Activated naive CD8-positive, alpha-beta T cell treated with anti-CD3 and anti-CD28 coated beads, Interleukin-2, amount 50 U/mL, for 24 hours (primary cell): ENCODE measurements at regions not wholly inside any gene's neighbourhood (a gene's known extent, or its start where the extent isn't known, plus 50 kb on each side); places are given as distances from the start of the nearest gene placed in this dataset.

Experiments
- ATAC-seq: fragments of 150-1000 bp; cut with Tn5 transposase; one replicate; pipeline ENCODE4 v1.10.0; 2021
- DNase-seq: peaks from one replicate; pipeline ENCODE4 v3.0.0; 2021
- H3K27ac Mint-ChIP-seq: one replicate; pipeline ENCODE4 v1.8.0; 2021; ENCODE audit warnings: mild to moderate bottlenecking, mixed read lengths
- H3K27me3 Mint-ChIP-seq: one replicate; pipeline ENCODE4 v1.8.0; 2021; ENCODE audit warnings: mixed read lengths
- H3K36me3 Mint-ChIP-seq: one replicate; pipeline ENCODE4 v1.8.0; 2021; ENCODE audit warnings: low read depth, mixed read lengths
- H3K4me1 Mint-ChIP-seq: one replicate; pipeline ENCODE4 v1.8.0; 2021; ENCODE audit warnings: mixed read lengths
- H3K4me3 Mint-ChIP-seq: one replicate; pipeline ENCODE4 v1.8.0; 2021; ENCODE audit warnings: mild to moderate bottlenecking, moderate library complexity, mixed read lengths
- H3K9me3 Mint-ChIP-seq: one replicate; pipeline ENCODE4 v1.8.0; 2021; ENCODE audit warnings: mixed read lengths

- no peak for ATAC-seq
- H3K4me1 Mint-ChIP-seq: no peaks in the 10 kb centered on the region
- H3K4me3 Mint-ChIP-seq: no peak overlapping the region
- no peaks in the 10 kb centered on the region for H3K36me3 Mint-ChIP-seq
- H3K27ac Mint-ChIP-seq: no peak overlapping the region
- H3K27me3 Mint-ChIP-seq: peaks cover 7% of the 10 kb centered on the region
- no peaks in the 10 kb centered on the region for H3K9me3 Mint-ChIP-seq
- no peak for DNase-seq
Observed at GRCh38 chr10:10860455-10860976, 157.2 kb upstream of the CELF2 start.

- H3K27ac Mint-ChIP-seq: no peak overlapping the region
- H3K36me3 Mint-ChIP-seq: no peaks in the 10 kb centered on the region
- no peaks in the 10 kb centered on the region for H3K4me1 Mint-ChIP-seq
- no peak overlapping the region for H3K4me3 Mint-ChIP-seq
- peaks cover 7% of the 10 kb centered on the region for H3K27me3 Mint-ChIP-seq
- no peak for DNase-seq
- H3K9me3 Mint-ChIP-seq: peaks cover 4% of the 10 kb centered on the region
- ATAC-seq: no peak
Observed at GRCh38 chr10:10865303-10865702, 152.4 kb upstream of the CELF2 start.

GRCh38 chr10:10865913-10866312 lies 151.8 kb upstream of the CELF2 start:
- Mint-ChIP-seq H3K27ac (no peak overlapping the region), H3K4me1 (no peaks in the 10 kb centered on the region), H3K27me3 (peaks cover 7% of the 10 kb centered on the region), H3K9me3 (peaks cover 4% of the 10 kb centered on the region), H3K36me3 (no peaks in the 10 kb centered on the region), H3K4me3 (no peak overlapping the region)
- no peak for ATAC-seq
- DNase-seq: no peak

GRCh38 chr10:10869592-10869991 lies 148.1 kb upstream of the CELF2 start:
- Mint-ChIP-seq H3K9me3 (peaks cover 4% of the 10 kb centered on the region), H3K4me3 (no peak overlapping the region), H3K27ac (no peak overlapping the region), H3K36me3 (no peaks in the 10 kb centered on the region), H3K4me1 (no peaks in the 10 kb centered on the region), H3K27me3 (peaks cover 13% of the 10 kb centered on the region)
- DNase-seq: no peak
- ATAC-seq: no peak

- Mint-ChIP-seq H3K4me1 (no peaks in the 10 kb centered on the region), H3K36me3 (no peaks in the 10 kb centered on the region), H3K9me3 (peaks cover 4% of the 10 kb centered on the region), H3K27me3 (peaks cover 15% of the 10 kb centered on the region), H3K4me3 (no peak overlapping the region), H3K27ac (no peak overlapping the region)
- DNase-seq: no peak
- ATAC-seq: no peak
Observed at GRCh38 chr10:10870523-10871241, 147.0 kb upstream of the CELF2 start.

- H3K27me3 Mint-ChIP-seq: peaks cover 17% of the 10 kb centered on the region
- no peak for ATAC-seq
- H3K36me3 Mint-ChIP-seq: no peaks in the 10 kb centered on the region
- H3K9me3 Mint-ChIP-seq: peaks cover 4% of the 10 kb centered on the region
- no peak for DNase-seq
- no peaks in the 10 kb centered on the region for H3K4me1 Mint-ChIP-seq
- no peak overlapping the region for H3K27ac Mint-ChIP-seq
- H3K4me3 Mint-ChIP-seq: no peak overlapping the region
Observed at GRCh38 chr10:10871352-10871751, 146.3 kb upstream of the CELF2 start.

GRCh38 chr10:10872035-10872673 lies 145.5 kb upstream of the CELF2 start:
- no peak for DNase-seq
- Mint-ChIP-seq H3K4me1 (no peaks in the 10 kb centered on the region), H3K27ac (no peak overlapping the region), H3K36me3 (no peaks in the 10 kb centered on the region), H3K4me3 (no peak overlapping the region), H3K27me3 (peaks cover 19% of the 10 kb centered on the region), H3K9me3 (peaks cover 4% of the 10 kb centered on the region)
- no peak for ATAC-seq

- no peaks in the 10 kb centered on the region for H3K36me3 Mint-ChIP-seq
- no peak overlapping the region for H3K4me3 Mint-ChIP-seq
- ATAC-seq: no peak
- H3K4me1 Mint-ChIP-seq: no peaks in the 10 kb centered on the region
- H3K27ac Mint-ChIP-seq: no peak overlapping the region
- H3K9me3 Mint-ChIP-seq: peaks cover 4% of the 10 kb centered on the region
- H3K27me3 Mint-ChIP-seq: peaks cover 19% of the 10 kb centered on the region
- DNase-seq: no peak
Observed at GRCh38 chr10:10872764-10873163, 144.9 kb upstream of the CELF2 start.

GRCh38 chr10:10873289-10873688 lies 144.4 kb upstream of the CELF2 start:
- H3K27me3 Mint-ChIP-seq: peaks cover 19% of the 10 kb centered on the region
- no peak for ATAC-seq
- no peaks in the 10 kb centered on the region for H3K36me3 Mint-ChIP-seq
- H3K27ac Mint-ChIP-seq: no peak overlapping the region
- no peak overlapping the region for H3K4me3 Mint-ChIP-seq
- no peaks in the 10 kb centered on the region for H3K4me1 Mint-ChIP-seq
- DNase-seq: no peak
- H3K9me3 Mint-ChIP-seq: peaks cover 4% of the 10 kb centered on the region

- Mint-ChIP-seq H3K27me3 (peaks cover 19% of the 10 kb centered on the region), H3K9me3 (peaks cover 4% of the 10 kb centered on the region), H3K4me3 (no peak overlapping the region), H3K27ac (no peak overlapping the region), H3K36me3 (no peaks in the 10 kb centered on the region), H3K4me1 (no peaks in the 10 kb centered on the region)
- ATAC-seq (no peak), DNase-seq (no peak)
Observed at GRCh38 chr10:10873915-10874314, 143.8 kb upstream of the CELF2 start.

GRCh38 chr10:10878963-10879362 lies 138.7 kb upstream of the CELF2 start:
- DNase-seq: no peak
- no peak overlapping the region for H3K27ac Mint-ChIP-seq
- no peak for ATAC-seq
- H3K36me3 Mint-ChIP-seq: no peaks in the 10 kb centered on the region
- H3K4me3 Mint-ChIP-seq: no peak overlapping the region
- peaks cover 8% of the 10 kb centered on the region for H3K27me3 Mint-ChIP-seq
- H3K9me3 Mint-ChIP-seq: no peaks in the 10 kb centered on the region
- H3K4me1 Mint-ChIP-seq: no peaks in the 10 kb centered on the region

GRCh38 chr10:10881117-10881813 lies 136.4 kb upstream of the CELF2 start:
- H3K27ac Mint-ChIP-seq: no peak overlapping the region
- H3K4me3 Mint-ChIP-seq: no peak overlapping the region

GRCh38 chr10:10883737-10884136 lies 133.9 kb upstream of the CELF2 start:
- DNase-seq (no peak), ATAC-seq (no peak)
- Mint-ChIP-seq H3K9me3 (peaks cover 14% of the 10 kb centered on the region), H3K27me3 (peaks cover 5% of the 10 kb centered on the region), H3K27ac (no peak overlapping the region), H3K4me3 (no peak overlapping the region), H3K4me1 (no peaks in the 10 kb centered on the region), H3K36me3 (no peaks in the 10 kb centered on the region)

More at GRCh38 chr10:10881117-10881813, 136.4 kb upstream of the CELF2 start:
- DNase-seq: no peak
- H3K9me3 Mint-ChIP-seq: peaks cover 14% of the 10 kb centered on the region
- no peak for ATAC-seq
- peaks cover 4% of the 10 kb centered on the region for H3K27me3 Mint-ChIP-seq
- no peaks in the 10 kb centered on the region for H3K4me1 Mint-ChIP-seq
- H3K36me3 Mint-ChIP-seq: no peaks in the 10 kb centered on the region

GRCh38 chr10:10886861-10887531 lies 130.7 kb upstream of the CELF2 start:
- H3K4me1 Mint-ChIP-seq: no peaks in the 10 kb centered on the region
- peaks cover 6% of the 10 kb centered on the region for H3K27me3 Mint-ChIP-seq
- H3K27ac Mint-ChIP-seq: no peak overlapping the region
- no peak overlapping the region for H3K4me3 Mint-ChIP-seq
- H3K9me3 Mint-ChIP-seq: peaks cover 14% of the 10 kb centered on the region
- H3K36me3 Mint-ChIP-seq: no peaks in the 10 kb centered on the region
- DNase-seq (no peak), ATAC-seq (no peak)
